GM12878 (cell line): ENCODE measurements at regions not wholly inside any gene's neighbourhood (a gene's known extent, or its start where the extent isn't known, plus 50 kb on each side); places are given as distances from the start of the nearest gene placed in this dataset.

ENCODE experiments used
- ATAC-seq: fragments of 200-7000 bp; cut with Tn5 transposase; 3 replicates; pipeline ENCODE4 v1.9.1; 2020; ENCODE audit warnings: mild to moderate bottlenecking, moderate library complexity
- BruUV-seq: library from RNA; stranded (reverse); fragments of 400-500 nt; replicated peaks from 2 replicates; lab custom pipeline; 2021; lab: Mats Ljungman, UMichigan
- CTCF ChIA-PET: fragments of 300-600 bp; sonication (Branson Sonifier 250); formaldehyde crosslinking; extraction: SDS; loops from one replicate; lab custom pipeline; 2021; ENCODE audit warnings: inconsistent platforms; lab: Yijun Ruan, JAX
- POLR2A ChIA-PET: fragments of 350-600 bp; formaldehyde crosslinking; extraction: SDS; loops from one replicate; lab custom pipeline; 2021; ENCODE audit warnings: inconsistent platforms; lab: Charles Lee
- RAD21 ChIA-PET: fragments of 300-600 bp; sonication (Branson Sonifier 250); formaldehyde crosslinking; loops from one replicate; lab custom pipeline; 2023; ENCODE audit warnings: antibody characterized with exemption; ENCODE audit not compliant: unreplicated experiment; lab: Charles Lee
- SMC1A ChIA-PET: fragments of 300-600 bp; sonication (Branson Sonifier 250); formaldehyde crosslinking; loops from one replicate; lab custom pipeline; 2023; ENCODE audit not compliant: unreplicated experiment, uncharacterized antibody; lab: Charles Lee
- DNase-seq: peaks from one replicate; pipeline ENCODE4 v3.0.0-alpha.2; 2011; ENCODE audit warnings: low read depth, low spot score
- FAIRE-seq: peaks from 3 replicates; lab custom pipeline; 2011; peaks lifted over from hg19 to GRCh38; lab: Jason Lieb, UNC
- H2AFZ ChIP-seq: 2 replicates; pipeline ENCODE4 v1.6.0; 2011; ENCODE audit warnings: low read depth, low read length, control low read depth; ENCODE audit not compliant: control insufficient read depth
- H3K27ac ChIP-seq: 2 replicates; pipeline ENCODE4 v1.5.1; 2011; ENCODE audit warnings: control low read depth; ENCODE audit not compliant: control insufficient read depth, insufficient read depth
- H3K27me3 ChIP-seq, 2 experiments: replicated peaks in 1 of 2; 2 replicates each; pipeline versions ENCODE4 v1.6.0 to v1.6.1; 2011; ENCODE audit warnings: low read length in 1 of 2; ENCODE audit not compliant: control insufficient read depth in 2 of 2, insufficient read depth in 2 of 2
- H3K36me3 ChIP-seq, 2 experiments: 2 replicates each; pipeline ENCODE4 v1.5.1; 2011; ENCODE audit warnings: low read length in 1 of 2; ENCODE audit not compliant: control insufficient read depth in 2 of 2, insufficient read depth in 2 of 2
- H3K4me1 ChIP-seq: 2 replicates; pipeline ENCODE4 v1.6.1; 2011; ENCODE audit warnings: mild to moderate bottlenecking, low read length, moderate library complexity, mixed read lengths; ENCODE audit not compliant: control insufficient read depth, insufficient read depth
- H3K4me2 ChIP-seq: 2 replicates; pipeline ENCODE4 v1.6.0; 2011; ENCODE audit warnings: control low read depth; ENCODE audit not compliant: control insufficient read depth, insufficient read depth
- H3K4me3 ChIP-seq: fragments of 200-600 bp; sonication (generic); 2 replicates; pipeline ENCODE4 v1.5.1; 2016
- H3K79me2 ChIP-seq: 2 replicates; pipeline ENCODE4 v1.6.0; 2011; ENCODE audit warnings: low read length; ENCODE audit not compliant: control insufficient read depth, insufficient read depth
- H3K9ac ChIP-seq: 2 replicates; pipeline ENCODE4 v1.8.0; 2011; ENCODE audit warnings: low read length, control low read depth, mixed read lengths; ENCODE audit not compliant: control insufficient read depth, insufficient read depth
- H3K9me3 ChIP-seq: replicated peaks from 3 replicates; pipeline ENCODE4 v1.5.1; 2011; ENCODE audit warnings: mild to moderate bottlenecking, low read length; ENCODE audit not compliant: control insufficient read depth, insufficient read depth
- H4K20me1 ChIP-seq: 2 replicates; pipeline ENCODE4 v1.6.0; 2011; ENCODE audit not compliant: control insufficient read depth, insufficient read depth
- ASH2L ChIP-seq: fragments of 300-600, 200-600 bp; sonication (generic); IDR thresholded peaks from 2 replicates; pipeline ENCODE4 v1.6.1; 2017; ENCODE audit warnings: low read depth, mild to moderate bottlenecking, borderline replicate concordance
- BRCA1 ChIP-seq: IDR thresholded peaks from 2 replicates; pipeline ENCODE4 v1.6.1; 2011; ENCODE audit warnings: low read depth, low read length, improper control_type of control experiment
- CTCF ChIP-seq, 3 experiments: IDR thresholded peaks in 2 of 3; conservative IDR thresholded peaks in 1 of 3; 2 replicates each; pipeline ENCODE4 v1.5.1; 2011; ENCODE audit warnings: low read depth in 3 of 3, low read length in 3 of 3, mild to moderate bottlenecking in 3 of 3, control low read depth in 2 of 3, moderate library complexity in 2 of 3, inconsistent platforms in 1 of 3, mixed read lengths in 1 of 3; ENCODE audit not compliant: control insufficient read depth in 2 of 3, insufficient read depth in 1 of 3; ENCODE audit errors: extremely low read depth in 1 of 3
- DPF2 ChIP-seq: fragments of 450-650 bp; IDR thresholded peaks from 2 replicates; pipeline ENCODE4 v1.6.1; 2017; ENCODE audit warnings: mild to moderate bottlenecking
- NR2C1 ChIP-seq: fragments of 450-650 bp; IDR thresholded peaks from 2 replicates; pipeline ENCODE4 v1.6.1; 2017; ENCODE audit warnings: antibody characterized with exemption, mild to moderate bottlenecking, moderate library complexity
- POLR2AphosphoS2 ChIP-seq: IDR thresholded peaks from 2 replicates; pipeline ENCODE4 v1.6.1; 2011; ENCODE audit warnings: low read depth, mild to moderate bottlenecking, low read length, improper control_type of control experiment, moderate library complexity
- POU2F2 ChIP-seq: IDR thresholded peaks from 3 replicates; pipeline ENCODE4 v1.6.1; 2011; ENCODE audit warnings: low read depth, mild to moderate bottlenecking, low read length, borderline replicate concordance
- RAD51 ChIP-seq: fragments of 450-650 bp; IDR thresholded peaks from 2 replicates; pipeline ENCODE4 v1.6.1; 2016; ENCODE audit warnings: moderate library complexity, mild to moderate bottlenecking, inconsistent platforms
- REST ChIP-seq: IDR thresholded peaks from 2 replicates; pipeline ENCODE4 v1.6.1; 2012; ENCODE audit warnings: mild to moderate bottlenecking, low read depth, low read length
- SMARCA5 ChIP-seq: fragments of 450-650 bp; IDR thresholded peaks from 2 replicates; pipeline ENCODE4 v1.6.1; 2017; ENCODE audit warnings: mild to moderate bottlenecking
- SP1 ChIP-seq: IDR thresholded peaks from one replicate; pipeline ENCODE4 v1.6.1; 2011; ENCODE audit warnings: low read depth, low read length
- SREBF1 ChIP-seq: IDR thresholded peaks from 2 replicates; pipeline ENCODE4 v1.6.1; 2012; ENCODE audit warnings: mild to moderate bottlenecking, low read length
- WGBS: methylation state at CpG from one replicate; pipeline ENCODE4 v1.1.6; 2016; ENCODE audit warnings: low lambda C conversion rate; ENCODE audit not compliant: insufficient replicate concordance, insufficient coverage; ENCODE audit errors: missing lambda C conversion rate; 5-methylcytosine and 5-hydroxymethylcytosine counted together
- in situ Hi-C: fragments of 300-500 bp; cut with MboI; formaldehyde crosslinking; loops from 9 replicates; pipeline ENCODE4 v1.14.3; 2018; ENCODE audit warnings: mixed read lengths
- intact Hi-C: fragments of 100-400 bp; cut with micrococcal nuclease; formaldehyde crosslinking; loops from one replicate; pipeline ENCODE4 v1.14.2; 2022; ENCODE audit not compliant: unreplicated experiment
- TF ChIP-seq, protein P1 (sequence below): fragments of 450-650 bp; IDR thresholded peaks from 2 replicates; pipeline ENCODE4 v1.6.1; 2017; ENCODE audit warnings: mild to moderate bottlenecking, moderate library complexity
- TF ChIP-seq, protein P2 (sequence below): fragments of 450-650 bp; IDR thresholded peaks from 2 replicates; pipeline ENCODE4 v1.6.1; 2017; ENCODE audit warnings: mild to moderate bottlenecking, low read depth, inconsistent platforms; ENCODE audit not compliant: poor library complexity, severe bottlenecking

GRCh38 chr13:78098249-78098648 lies 179.6 kb upstream of the EDNRB start:
- no peak for FAIRE-seq
- Histone ChIP-seq H3K4me2 (no peak overlapping the region), H3K79me2 (no peaks in the 10 kb centered on the region), H3K9ac (no peak overlapping the region), H3K27me3 (no peaks in the 10 kb centered on the region), H3K36me3 (no peaks in the 10 kb centered on the region), H3K27ac (no peak overlapping the region), H2AFZ (no peak overlapping the region), H4K20me1 (no peaks in the 10 kb centered on the region), H3K4me1 (no peaks in the 10 kb centered on the region), H3K4me3 (no peak overlapping the region), H3K9me3 (no peaks in the 10 kb centered on the region)
- POLR2A ChIA-PET = no interaction called here
- no peak for DNase-seq
- in situ Hi-C loops (no loop called here), intact Hi-C loops (no loop called here)
- ATAC-seq = no peak
- WGBS = 29% methylated on average over 3 of the region's 3 CpGs
- CTCF ChIA-PET = no interaction called here
- no TSS peak for BruUV-seq
- SMC1A ChIA-PET = interaction anchor here (1.3 kb wide), 1 partner anchor 20 kb away, joined by 3 read pairs; no protein-coding TSS in a partner anchor
- RAD21 ChIA-PET = no interaction called here
- TF ChIP-seq RAD51 (no peak), SP1 (no peak), ASH2L (no peak), POU2F2 (no peak), SREBF1 (no peak), NR2C1 (no peak), CTCF (IDR thresholded peaks at IDR 0.05 in 2 of 3, conservative IDR thresholded peaks at IDR 0.05 in 1 of 3; ENCODE audit: control insufficient read depth in 2 of 3, extremely low read depth in 1 of 3, insufficient read depth in 1 of 3, low read depth in 3 of 3, low read length in 3 of 3) (no peak), POLR2AphosphoS2 (no peak), SMARCA5 (no peak), BRCA1 (no peak), DPF2 (no peak), REST (no peak)
- TF ChIP-seq, protein P1, sequence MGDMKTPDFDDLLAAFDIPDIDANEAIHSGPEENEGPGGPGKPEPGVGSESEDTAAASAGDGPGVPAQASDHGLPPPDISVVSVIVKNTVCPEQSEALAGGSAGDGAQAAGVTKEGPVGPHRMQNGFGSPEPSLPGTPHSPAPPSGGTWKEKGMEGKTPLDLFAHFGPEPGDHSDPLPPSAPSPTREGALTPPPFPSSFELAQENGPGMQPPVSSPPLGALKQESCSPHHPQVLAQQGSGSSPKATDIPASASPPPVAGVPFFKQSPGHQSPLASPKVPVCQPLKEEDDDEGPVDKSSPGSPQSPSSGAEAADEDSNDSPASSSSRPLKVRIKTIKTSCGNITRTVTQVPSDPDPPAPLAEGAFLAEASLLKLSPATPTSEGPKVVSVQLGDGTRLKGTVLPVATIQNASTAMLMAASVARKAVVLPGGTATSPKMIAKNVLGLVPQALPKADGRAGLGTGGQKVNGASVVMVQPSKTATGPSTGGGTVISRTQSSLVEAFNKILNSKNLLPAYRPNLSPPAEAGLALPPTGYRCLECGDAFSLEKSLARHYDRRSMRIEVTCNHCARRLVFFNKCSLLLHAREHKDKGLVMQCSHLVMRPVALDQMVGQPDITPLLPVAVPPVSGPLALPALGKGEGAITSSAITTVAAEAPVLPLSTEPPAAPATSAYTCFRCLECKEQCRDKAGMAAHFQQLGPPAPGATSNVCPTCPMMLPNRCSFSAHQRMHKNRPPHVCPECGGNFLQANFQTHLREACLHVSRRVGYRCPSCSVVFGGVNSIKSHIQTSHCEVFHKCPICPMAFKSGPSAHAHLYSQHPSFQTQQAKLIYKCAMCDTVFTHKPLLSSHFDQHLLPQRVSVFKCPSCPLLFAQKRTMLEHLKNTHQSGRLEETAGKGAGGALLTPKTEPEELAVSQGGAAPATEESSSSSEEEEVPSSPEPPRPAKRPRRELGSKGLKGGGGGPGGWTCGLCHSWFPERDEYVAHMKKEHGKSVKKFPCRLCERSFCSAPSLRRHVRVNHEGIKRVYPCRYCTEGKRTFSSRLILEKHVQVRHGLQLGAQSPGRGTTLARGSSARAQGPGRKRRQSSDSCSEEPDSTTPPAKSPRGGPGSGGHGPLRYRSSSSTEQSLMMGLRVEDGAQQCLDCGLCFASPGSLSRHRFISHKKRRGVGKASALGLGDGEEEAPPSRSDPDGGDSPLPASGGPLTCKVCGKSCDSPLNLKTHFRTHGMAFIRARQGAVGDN = no peak
- TF ChIP-seq, protein P2, sequence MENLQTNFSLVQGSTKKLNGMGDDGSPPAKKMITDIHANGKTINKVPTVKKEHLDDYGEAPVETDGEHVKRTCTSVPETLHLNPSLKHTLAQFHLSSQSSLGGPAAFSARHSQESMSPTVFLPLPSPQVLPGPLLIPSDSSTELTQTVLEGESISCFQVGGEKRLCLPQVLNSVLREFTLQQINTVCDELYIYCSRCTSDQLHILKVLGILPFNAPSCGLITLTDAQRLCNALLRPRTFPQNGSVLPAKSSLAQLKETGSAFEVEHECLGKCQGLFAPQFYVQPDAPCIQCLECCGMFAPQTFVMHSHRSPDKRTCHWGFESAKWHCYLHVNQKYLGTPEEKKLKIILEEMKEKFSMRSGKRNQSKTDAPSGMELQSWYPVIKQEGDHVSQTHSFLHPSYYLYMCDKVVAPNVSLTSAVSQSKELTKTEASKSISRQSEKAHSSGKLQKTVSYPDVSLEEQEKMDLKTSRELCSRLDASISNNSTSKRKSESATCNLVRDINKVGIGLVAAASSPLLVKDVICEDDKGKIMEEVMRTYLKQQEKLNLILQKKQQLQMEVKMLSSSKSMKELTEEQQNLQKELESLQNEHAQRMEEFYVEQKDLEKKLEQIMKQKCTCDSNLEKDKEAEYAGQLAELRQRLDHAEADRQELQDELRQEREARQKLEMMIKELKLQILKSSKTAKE = no peak
